ENCODE measurements at regions not wholly inside any gene's neighbourhood (a gene's known extent, or its start where the extent isn't known, plus 50 kb on each side); places are given as distances from the start of the nearest gene placed in this dataset.

- no peak overlapping the region for H3K27ac ChIP-seq (ENCODE audit: low read depth, low read length)
- peaks cover 7% of the 10 kb centered on the region for H3K4me1 Mint-ChIP-seq
Observed at GRCh38 chr4:156329779-156330178, 376.1 kb upstream of the CTSO start.

DNA sequence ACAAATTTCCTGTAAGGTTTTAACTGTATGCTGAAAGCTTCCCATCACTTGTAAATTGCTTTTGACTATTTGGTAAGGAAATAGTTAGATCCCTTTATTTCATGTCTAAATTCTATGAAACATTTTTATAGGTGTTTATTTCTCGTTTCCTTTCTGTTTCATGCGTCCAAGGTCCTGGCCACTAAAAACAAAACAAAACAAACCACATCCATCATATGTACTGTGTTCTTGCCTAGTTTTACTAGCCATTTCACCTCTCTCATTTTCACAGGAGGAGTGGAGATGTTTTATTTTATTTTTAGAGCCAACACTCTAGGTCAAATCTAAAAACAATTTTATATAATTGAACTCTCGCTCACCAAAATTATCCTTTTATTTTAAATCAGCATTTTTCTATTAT is 375.2 kb upstream of the CTSO start:
- H3K27ac Mint-ChIP-seq: no peak overlapping the region
- 96% methylated on average over 3 of the region's 3 CpGs; no CpG with 5 or more reads in 1 of the 2 experiments for WGBS, 2 experiments (ENCODE audit: insufficient coverage in 1 of 2, insufficient read length in 1 of 2)
- H3K9me3 ChIP-seq (ENCODE audit: control insufficient read depth, low read length): no peaks in the 10 kb centered on the region
- no peaks in the 10 kb centered on the region for H3K4me1 ChIP-seq (ENCODE audit: control insufficient read depth, insufficient read depth, low read length)
- no peaks in the 10 kb centered on the region for H3K36me3 ChIP-seq (ENCODE audit: control insufficient read depth, insufficient read depth, low read length)
- H3K36me3 Mint-ChIP-seq (ENCODE audit: low read depth): no peaks in the 10 kb centered on the region
- no peak for TF ChIP-seq CTCF (conservative IDR thresholded peaks at IDR 0.05)
- H3K27me3 ChIP-seq (ENCODE audit: control insufficient read depth, insufficient read depth, low read length, poor library complexity, severe bottlenecking): no peaks in the 10 kb centered on the region
- H3K4me3 Mint-ChIP-seq: no peak overlapping the region
- no peaks in the 10 kb centered on the region for H3K9me3 Mint-ChIP-seq
- H3K9ac ChIP-seq (ENCODE audit: extremely low read depth, low read length, poor library complexity, severe bottlenecking): no peak overlapping the region
- peaks cover 2% of the 10 kb centered on the region for H3K4me1 Mint-ChIP-seq
- no peak overlapping the region for H3K27ac ChIP-seq (ENCODE audit: low read depth, low read length)
- DNase-seq: no peak
- H3K27me3 Mint-ChIP-seq (ENCODE audit: insufficient read depth): no peaks in the 10 kb centered on the region
- H3K4me3 ChIP-seq (ENCODE audit: low read length): no peak overlapping the region

More at GRCh38 chr4:156329779-156330178, 376.1 kb upstream of the CTSO start:
- Histone ChIP-seq H3K27me3 (ENCODE audit: control insufficient read depth, insufficient read depth, low read length, poor library complexity, severe bottlenecking) (no peaks in the 10 kb centered on the region), H3K4me1 (ENCODE audit: control insufficient read depth, insufficient read depth, low read length) (no peaks in the 10 kb centered on the region), H3K9ac (ENCODE audit: extremely low read depth, low read length, poor library complexity, severe bottlenecking) (no peak overlapping the region), H3K4me3 (ENCODE audit: low read length) (no peak overlapping the region), H3K9me3 (ENCODE audit: control insufficient read depth, low read length) (no peaks in the 10 kb centered on the region), H3K36me3 (ENCODE audit: control insufficient read depth, insufficient read depth, low read length) (no peaks in the 10 kb centered on the region)
- no peak for TF ChIP-seq CTCF (conservative IDR thresholded peaks at IDR 0.05)
- H3K27ac Mint-ChIP-seq: no peak overlapping the region
- H3K36me3 Mint-ChIP-seq (ENCODE audit: low read depth): no peaks in the 10 kb centered on the region
- 92% methylated on average over 1 of the region's 1 CpG; no CpG with 5 or more reads in 1 of the 2 experiments for WGBS, 2 experiments (ENCODE audit: insufficient coverage in 1 of 2, insufficient read length in 1 of 2)
- no peak overlapping the region for H3K4me3 Mint-ChIP-seq
- no peak for DNase-seq
- no peaks in the 10 kb centered on the region for H3K27me3 Mint-ChIP-seq (ENCODE audit: insufficient read depth)
- H3K9me3 Mint-ChIP-seq: no peaks in the 10 kb centered on the region

DNA sequence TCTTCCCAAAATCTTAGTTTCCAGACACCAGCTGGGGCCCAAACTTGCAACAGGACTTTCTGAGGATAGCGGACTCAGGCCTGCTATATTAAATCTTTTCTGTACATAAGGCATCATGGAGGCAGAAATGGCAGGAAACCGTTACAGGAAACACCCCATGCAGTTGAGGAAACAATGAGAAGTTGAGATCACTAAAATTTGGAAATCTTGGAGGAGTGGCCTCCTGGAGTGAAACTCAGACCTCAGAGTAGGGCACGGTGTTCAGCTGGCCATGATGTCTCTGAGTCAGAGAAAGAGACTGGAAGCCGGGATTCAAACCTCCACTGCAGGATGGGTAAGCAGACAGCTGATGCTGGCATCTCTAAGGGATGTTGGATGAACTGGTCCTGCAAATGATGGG is 372.6 kb upstream of the CTSO start:
- Mint-ChIP-seq H3K27me3 (ENCODE audit: insufficient read depth) (no peaks in the 10 kb centered on the region), H3K4me1 (peaks cover 6% of the 10 kb centered on the region), H3K27ac (no peak overlapping the region), H3K36me3 (ENCODE audit: low read depth) (no peaks in the 10 kb centered on the region), H3K9me3 (no peaks in the 10 kb centered on the region), H3K4me3 (no peak overlapping the region)
- Histone ChIP-seq H3K4me1 (ENCODE audit: control insufficient read depth, insufficient read depth, low read length) (peaks cover 4% of the 10 kb centered on the region), H3K36me3 (ENCODE audit: control insufficient read depth, insufficient read depth, low read length) (no peaks in the 10 kb centered on the region), H3K27ac (ENCODE audit: low read depth, low read length) (no peak overlapping the region), H3K9me3 (ENCODE audit: control insufficient read depth, low read length) (no peaks in the 10 kb centered on the region), H3K4me3 (ENCODE audit: low read length) (no peak overlapping the region), H3K9ac (ENCODE audit: extremely low read depth, low read length, poor library complexity, severe bottlenecking) (no peak overlapping the region), H3K27me3 (ENCODE audit: control insufficient read depth, insufficient read depth, low read length, poor library complexity, severe bottlenecking) (no peaks in the 10 kb centered on the region)
- TF ChIP-seq CTCF (conservative IDR thresholded peaks at IDR 0.05): no peak
- DNase-seq: no peak
- WGBS, 2 experiments (ENCODE audit: insufficient coverage in 1 of 2, insufficient read length in 1 of 2): 89 to 97% methylated on average over 3 to 4 of the region's 4 CpGs
